HG02763 (cell line): ENCODE measurements at regions not wholly inside any gene's neighbourhood (a gene's known extent, or its start where the extent isn't known, plus 50 kb on each side); places are given as distances from the start of the nearest gene placed in this dataset.
"Not testable (repeated sequence)": the region's sequence is repeated elsewhere in the genome, so short reads cannot be mapped to it uniquely, and the experiment has no call there.

Experiments
- ATAC-seq: cut with Tn5 transposase; IDR thresholded peaks from one replicate; pipeline ENCODE4 v1.9.1; 2021; ENCODE audit warnings: mild to moderate bottlenecking, moderate library complexity; ENCODE audit not compliant: unreplicated experiment

DNA sequence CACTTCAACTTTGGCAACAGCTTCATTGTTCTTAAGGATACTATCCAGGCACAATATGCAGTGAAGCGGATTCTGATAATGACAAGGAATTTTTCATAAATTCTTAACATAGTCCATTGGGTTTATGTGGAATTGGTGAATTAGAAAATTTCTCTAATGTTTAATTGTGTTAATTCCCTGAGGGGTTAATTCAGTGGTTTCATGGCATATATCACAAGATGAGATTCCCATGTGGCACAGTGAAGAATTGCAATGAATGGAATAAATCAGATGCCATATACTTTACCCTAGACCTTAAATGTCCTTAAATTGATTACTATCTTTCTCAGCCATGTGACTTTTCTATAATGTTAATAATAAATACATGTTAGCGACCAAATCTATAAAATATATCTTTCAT is 1244.1 kb downstream of the ROBO2 start:
- ATAC-seq, result no peak

DNA sequence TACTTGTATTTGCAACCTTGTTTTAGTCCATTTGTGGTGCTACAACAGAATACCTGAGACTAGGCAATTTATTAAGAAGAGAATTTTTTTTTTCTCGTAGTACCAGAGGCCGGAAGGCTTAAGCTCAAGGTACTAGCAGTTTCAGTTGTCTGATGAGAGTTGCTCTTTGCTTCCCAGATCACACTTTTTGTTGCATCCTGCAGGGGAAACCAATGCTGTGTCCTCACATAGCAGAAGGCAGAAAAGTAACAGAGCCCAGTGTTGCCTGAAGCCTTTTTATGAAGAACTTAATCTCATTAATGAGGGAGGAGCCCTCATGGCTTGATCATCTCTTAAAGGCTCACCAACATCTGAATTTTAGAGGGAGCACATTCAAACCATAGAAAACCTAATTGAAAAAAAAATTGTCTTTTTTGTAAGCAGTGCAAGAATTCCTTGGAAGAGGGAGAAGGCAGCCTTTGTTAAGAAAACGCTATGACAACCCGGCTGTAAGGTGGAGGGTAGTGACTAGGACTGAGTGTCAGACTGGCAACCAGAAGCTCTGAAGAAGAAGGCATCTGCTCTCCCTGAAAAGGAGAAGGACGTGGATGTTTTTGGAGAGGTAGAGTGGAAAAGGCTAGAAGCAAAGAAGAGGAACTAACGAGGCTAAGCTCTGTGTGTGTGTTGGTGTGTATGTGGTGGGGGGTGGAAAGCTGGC is 1245.3 kb downstream of the ROBO2 start:
- ATAC-seq, result no peak

DNA sequence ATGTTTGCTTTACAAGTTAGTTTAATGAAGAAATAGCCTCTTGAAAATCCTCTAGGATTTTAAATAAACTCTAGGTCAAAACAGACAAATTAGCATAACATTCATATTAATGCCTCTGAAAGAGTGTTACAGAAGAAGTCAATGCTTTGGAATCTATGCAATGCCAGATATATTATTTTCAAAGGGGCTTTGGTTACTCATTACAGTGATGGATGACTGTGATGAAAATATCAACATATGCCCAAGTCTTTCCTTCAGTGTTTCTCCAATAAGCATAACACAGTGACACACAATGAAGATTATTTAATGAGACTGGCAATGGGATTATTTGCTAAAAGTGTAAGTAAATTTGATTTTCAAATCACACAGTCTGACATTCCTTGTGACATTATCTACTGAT is 1247.2 kb downstream of the ROBO2 start:
- ATAC-seq, result no peak

DNA sequence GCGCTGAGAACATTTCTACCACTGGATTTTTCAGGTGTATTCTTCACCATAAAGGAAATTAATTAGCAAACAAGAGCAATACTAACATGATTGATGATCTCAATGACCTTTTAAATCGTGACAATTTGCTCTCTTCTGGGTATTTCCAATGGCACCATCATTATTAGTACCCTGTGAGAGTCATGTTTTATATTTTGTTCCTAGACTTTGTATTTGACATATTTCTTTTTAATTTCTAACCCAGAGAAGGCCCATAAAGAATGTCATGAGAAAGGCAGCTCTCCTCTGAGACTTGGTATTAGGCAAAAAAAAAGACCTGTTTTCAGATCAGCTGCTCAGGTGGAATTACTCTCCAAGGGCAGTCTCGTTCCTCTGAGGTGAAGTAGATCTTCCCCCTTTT is 1253.4 kb downstream of the ROBO2 start:
- ATAC-seq, result no peak

DNA sequence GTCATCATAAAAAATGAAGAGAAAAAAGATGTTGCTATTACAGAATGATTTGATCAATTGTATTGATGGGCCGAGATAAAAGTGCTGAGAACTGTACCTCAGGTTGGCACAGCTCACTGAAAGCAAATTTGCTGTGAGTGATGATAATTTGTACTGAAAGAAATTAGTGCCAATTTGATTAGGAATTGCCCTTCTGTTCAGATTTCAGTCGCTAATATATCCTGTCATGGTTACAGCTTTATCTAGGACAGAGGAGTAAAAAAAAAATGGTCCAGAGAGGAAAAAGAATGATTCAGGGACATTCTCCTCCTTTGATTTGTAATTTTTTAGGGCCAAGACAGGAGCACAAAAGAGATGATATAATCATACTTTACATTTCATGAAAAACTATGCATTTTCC is 1264.2 kb downstream of the ROBO2 start:
- ATAC-seq, result no peak

DNA sequence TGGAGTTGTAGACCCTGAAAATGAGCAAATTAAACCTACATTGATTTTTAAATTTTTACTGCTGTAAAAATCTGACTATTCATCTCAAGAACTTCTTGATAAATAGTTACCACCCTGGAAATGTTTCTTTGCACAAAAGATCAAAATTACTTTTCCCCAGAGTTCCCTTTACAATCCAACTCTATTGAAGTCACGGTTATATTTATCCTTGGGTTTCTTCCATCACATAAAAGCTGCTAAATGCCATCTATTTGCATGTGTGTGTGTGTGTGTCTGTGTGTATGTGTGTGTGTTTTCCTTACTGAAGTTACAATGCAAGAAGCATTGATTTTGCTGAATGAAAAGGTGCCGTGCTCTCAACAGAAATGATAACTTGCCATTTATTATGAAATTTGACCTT is 1273.0 kb downstream of the ROBO2 start:
- ATAC-seq, result no peak

DNA sequence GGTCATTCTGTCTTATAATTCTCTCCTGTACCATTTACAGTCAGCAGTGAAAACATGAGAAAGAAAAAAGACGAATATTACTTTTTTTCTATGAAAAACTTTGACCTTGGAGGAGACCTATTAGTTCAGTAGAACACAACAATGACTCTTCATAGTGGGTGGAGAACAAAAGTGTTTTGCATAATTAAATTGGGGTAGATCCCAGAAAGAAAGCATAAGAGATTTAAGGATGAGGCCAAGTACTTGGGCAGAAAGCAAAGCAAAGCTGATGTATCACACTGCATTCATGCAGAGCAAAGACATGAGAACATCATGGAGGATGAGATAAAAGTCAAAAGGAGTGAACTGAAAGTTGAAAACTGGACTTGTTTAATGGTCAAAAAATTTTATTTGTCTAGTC is 1273.4 kb downstream of the ROBO2 start:
- no peak for ATAC-seq

DNA sequence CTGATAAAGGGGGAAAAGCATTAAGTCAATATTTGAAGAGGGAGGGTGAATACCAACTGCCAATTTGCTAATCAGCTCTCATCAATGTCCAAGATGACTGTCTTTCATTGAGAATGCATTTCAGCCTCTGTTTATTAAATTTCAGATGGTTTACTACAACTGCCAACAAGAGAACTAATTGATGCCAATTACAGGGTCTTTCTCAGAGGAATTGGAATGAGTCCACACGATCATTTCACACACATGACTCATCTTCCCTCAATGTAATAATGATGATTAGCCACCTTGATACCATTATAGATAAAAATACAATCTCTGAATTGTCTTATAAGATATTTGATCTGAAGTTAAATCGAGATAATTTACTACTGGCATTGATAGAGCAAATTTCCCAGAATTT is 1274.4 kb downstream of the ROBO2 start:
- no peak for ATAC-seq

DNA sequence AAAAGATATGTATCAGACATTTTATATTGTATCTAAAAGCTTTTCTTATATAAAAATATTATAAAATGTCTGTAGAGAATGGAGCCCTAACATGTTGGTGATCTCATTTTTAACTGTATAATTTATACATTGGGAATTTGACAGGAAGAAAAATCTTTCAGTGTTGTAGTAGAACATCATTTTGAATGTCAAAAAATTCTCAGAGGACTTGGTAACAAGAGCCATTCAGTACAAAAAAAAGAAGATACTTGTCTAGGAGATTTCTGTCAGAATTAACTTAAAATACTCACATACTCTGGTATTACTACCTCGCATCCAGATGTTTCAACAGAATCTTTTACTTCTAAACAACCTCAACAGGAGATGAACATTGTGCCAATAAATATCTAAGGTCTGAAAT is 1277.9 kb downstream of the ROBO2 start:
- ATAC-seq, result no peak

DNA sequence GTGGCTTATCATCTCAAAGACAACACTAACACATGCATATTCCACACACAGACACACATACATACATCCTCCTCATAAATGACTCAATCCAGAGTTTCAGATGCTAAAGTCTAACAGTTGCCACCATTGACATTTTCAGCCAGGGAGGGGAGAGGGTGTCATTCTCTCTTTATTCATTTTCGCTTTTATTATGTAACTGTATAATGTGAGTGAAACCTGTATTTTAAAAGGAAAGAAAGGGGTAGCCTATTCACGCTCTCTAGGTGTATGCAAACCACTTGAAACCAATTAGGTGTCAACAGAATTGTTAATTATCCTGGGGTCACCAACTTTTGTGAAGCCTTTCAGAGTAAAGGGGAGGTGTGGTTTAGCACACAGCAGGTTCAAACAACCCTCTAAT is 1282.9 kb downstream of the ROBO2 start:
- no peak for ATAC-seq

DNA sequence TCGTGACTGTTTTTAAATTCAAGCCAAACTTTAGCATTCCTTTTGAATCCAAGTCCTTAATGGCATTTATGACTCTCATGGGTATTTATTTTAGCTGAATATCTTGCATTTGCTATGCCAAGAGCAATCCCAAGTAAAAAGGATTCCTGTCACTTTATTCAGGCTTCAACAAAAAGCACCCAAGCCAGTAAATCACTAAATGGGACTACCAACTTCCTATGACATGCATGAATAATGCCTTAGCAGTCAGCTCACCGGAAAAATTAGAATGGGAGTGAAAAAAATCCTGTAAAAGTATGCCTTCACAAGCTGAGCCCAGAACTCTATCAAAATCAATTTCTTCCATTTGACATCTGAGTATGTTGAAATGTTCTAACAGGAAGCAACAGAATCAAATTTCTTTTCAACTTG is 1297.9 kb downstream of the ROBO2 start:
- ATAC-seq, result no peak

DNA sequence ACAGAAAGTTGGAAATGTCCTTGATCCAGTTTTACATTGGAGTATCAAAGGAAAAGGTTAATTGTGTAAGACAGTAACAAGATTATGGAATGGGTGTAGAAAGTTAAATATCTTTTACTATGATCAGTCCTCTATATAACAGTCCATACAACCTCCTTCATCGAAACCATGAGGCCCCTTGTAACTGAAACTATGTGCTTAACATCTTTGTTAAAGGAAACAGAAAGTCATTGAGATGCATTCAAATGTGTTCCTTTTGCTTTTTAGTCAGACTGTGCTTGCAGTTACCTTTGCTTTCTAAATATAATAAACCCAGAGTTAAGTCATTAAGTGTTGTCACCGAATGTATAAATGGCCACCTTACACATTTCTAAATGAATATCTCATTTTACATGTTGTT is 1298.5 kb downstream of the ROBO2 start:
- ATAC-seq, result peak; percentile 72

DNA sequence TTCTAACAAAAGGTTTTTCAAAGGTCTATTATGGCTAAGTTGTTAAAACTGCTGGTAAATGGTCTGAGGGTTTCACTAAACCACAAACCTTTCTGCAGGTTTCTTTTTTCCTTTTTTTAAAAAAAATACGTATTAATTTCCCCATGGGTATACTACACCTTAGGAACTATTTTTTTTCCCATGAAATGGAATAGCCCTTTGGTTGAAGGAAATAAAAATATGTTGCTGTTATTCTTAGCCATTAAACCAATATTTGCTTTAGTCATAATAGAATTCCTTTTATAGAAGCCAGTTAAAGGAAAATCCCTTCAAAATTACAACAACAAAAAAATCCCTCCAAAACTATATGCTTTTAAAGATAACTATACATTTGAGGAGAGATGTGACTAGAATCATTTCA is 1303.3 kb downstream of the ROBO2 start:
- ATAC-seq, result no peak

DNA sequence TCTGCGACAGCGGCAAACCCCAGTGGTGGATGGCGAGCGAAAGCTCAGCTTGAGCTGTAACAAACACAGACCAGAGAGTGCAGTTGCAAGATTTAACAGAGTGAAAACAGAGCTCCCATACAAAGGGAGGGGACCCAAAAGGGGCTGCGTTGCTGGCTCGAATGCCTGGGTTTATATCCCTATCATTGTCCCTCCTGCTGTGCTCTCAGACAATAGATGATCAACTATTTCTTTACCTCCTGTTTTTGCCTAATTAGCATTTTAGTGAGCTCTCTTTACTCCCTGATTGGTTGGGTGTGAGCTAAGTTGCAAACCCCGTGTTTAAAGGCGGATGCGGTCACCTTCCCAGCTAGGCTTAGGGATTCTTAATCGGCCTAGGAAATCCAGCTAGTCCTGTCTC is 1304.4 kb downstream of the ROBO2 start:
- ATAC-seq, result not testable (repeated sequence)

DNA sequence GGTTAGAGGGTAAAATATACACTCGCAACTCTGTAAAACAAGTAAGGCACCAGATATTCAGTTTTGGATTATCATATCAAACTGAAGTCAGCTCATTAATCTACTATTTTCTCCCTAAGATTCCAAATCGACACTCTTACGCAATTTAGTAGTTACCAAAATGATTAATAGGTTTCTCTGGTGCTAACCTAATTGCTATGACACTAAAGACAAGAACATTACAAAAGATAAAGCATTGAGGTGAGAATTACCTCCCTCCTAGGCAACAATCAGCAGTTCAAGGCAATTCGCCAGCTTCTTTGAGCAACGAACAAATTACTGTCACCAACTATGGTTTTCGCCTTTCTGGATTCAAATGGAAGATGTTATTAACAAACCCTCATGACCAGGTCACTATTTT is 1305.0 kb downstream of the ROBO2 start:
- no peak for ATAC-seq

DNA sequence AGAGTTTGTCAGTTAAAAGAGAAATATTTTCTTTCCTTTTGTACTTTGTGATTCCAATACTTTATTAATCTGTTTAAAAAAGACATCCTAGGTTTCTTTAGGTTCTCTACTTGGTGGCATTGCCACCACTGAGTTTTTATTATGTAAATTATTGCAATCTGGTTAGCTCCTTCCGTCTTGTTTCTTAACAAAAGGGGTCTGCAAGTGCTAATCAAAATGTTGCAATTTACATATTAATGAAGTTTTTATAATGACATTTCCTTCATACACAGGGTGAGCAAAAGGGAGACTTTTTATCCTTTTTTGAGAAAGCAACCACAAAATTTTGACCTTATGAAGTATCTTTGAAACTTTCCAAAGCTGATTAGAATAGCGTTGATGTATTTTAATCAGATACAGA is 1307.3 kb downstream of the ROBO2 start:
- ATAC-seq, result no peak

DNA sequence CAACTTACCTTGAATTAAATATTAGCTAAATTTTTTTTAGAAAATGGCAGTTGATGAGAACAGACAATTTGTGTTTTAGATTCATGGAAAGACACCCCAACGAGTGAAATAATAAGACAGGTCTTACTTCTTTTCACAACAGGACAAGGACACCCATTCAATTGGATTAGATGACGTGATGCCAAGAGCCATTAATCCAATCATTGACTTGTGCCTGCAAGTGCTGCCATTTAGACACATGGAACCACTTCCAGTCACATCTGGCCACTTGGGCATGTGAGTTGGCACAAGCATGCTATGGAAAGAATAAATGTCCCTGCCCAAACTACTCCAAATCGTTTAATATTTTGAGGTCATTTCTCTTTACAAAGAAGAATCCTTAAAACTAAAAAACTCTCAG is 1308.8 kb downstream of the ROBO2 start:
- ATAC-seq, result no peak

DNA sequence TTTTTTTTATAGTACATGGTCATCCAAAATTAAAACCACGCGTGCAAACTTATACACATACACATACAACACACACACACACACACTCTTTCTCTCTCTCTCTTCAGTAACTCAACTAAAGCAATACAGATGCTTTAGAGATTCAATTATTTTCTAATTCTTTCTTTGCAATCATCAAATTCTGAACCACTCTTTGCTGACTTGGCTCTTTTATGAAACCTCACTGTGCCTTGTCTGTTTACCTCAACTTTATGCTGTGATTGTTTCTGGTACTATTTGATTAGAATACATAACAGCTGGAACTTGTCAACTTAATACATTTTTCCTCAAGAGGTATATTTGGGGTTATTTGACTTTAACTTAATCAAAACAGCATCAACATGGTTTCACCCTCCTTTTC is 1309.7 kb downstream of the ROBO2 start:
- no peak for ATAC-seq

DNA sequence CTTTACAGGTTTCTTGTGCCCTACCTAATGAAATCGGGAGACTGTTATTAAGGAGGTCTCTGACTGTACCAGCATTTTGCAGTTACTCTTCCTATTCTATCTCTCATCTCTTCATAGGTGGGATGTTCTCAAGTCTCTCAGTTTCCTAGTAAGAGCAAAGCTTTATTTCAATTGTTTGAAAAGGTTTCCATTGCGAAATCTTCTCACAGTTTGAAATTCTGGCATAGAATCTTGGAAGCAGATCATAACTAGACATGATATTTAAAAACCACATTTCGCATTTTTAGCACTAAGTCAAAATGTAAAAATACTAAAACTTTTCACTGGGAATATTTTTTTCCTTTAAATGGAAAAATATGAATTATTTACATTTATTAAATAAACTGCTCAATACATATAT is 1311.4 kb downstream of the ROBO2 start:
- ATAC-seq, result no peak

DNA sequence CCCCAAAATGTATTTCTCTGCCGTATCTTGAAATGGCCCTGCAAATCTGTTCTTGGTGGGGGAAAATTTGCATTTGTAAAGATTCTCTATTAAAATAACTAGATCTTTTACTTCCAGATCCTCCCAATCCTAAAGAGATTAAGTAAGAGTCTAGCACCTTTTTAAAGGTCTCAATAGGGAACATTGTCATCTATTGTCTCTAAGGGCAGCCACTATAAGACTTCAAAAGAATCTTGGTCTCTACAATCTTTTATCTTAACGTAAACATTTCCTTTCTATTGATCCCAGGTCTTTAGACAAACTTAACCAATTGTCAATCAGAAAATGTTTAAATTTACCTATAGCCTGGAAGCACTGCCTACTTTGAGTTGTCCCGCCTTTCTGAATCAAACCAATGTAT is 1313.3 kb downstream of the ROBO2 start:
- no peak for ATAC-seq

DNA sequence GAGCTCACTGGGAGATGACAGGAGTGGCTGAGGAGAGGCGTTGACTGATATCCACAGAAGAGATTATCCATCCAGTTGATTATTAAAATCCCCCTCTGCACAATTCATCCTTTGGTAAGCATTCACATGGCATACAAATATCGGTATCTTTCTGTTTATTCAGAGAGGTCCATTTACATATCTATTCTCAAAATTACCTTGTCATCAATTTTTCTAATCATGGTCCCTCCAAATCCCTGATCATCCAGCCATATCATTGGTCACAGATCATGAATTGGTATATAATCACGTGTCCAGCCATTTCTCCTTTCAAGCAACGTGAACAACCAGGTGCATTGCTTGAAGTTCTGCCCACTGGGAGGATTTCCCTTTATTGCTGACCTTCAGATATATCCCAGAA is 1321.0 kb downstream of the ROBO2 start:
- ATAC-seq, result no peak

DNA sequence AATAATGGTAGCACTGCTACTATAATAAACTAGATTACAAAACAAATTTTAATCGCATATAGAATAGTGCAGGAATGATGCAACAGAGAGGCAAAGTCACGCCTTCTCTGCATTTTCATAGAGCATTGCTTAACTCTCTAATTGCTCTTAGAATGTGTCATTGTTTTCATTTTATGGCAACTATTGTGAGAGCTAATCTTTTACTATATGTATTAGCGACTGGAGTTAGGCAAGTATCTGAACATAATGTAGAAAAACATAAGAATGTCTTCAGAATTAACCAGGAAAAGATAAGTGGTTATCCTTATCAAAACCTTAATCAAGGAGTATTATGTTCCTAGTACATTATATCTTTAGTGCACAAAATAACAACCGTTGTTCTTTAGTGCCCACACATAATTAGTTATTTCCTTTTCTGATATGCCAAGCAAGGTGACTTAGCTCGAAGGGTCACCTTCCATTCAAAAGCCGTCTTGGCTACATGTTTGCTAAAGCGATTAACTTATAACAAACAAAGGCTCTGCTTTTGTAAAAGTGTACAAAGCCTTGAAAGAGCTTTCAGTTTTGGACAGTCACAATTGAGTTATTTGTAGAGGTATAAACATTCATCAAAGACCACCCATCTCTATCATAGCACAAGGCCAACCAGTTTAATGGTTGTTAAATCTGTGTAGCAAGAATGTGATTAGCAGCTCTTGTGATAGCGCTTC is 1328.9 kb downstream of the ROBO2 start:
- no peak for ATAC-seq

DNA sequence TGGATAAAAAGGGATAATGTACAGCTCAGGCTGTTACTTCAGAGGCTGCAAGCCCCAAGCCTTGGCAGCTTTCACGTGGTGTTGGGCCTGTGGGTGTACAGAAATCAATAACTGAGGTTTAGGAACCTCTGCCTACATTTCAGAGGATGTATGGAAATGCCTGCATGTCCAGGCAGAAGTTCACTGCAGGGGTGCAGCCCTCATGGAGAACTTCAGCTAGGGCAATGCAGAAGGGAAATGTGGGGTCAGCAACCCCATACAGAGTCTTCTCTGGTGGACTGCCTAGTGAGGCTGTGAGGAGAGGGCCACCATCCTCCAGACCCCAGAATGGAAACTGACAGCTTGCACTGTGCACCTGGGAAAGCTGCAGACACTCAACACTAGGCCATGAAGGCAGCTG is 1350.3 kb downstream of the ROBO2 start:
- no peak for ATAC-seq
